Heart right ventricle (tissue), 16 donors: ENCODE measurements at regions not wholly inside any gene's neighbourhood (a gene's known extent, or its start where the extent isn't known, plus 50 kb on each side); places are given as distances from the start of the nearest gene placed in this dataset.

Source experiments
- ATAC-seq, 8 donors: fragments of 200-7000 bp; cut with Tn5 transposase; one replicate each; pipeline ENCODE4 v1.9.1; 2020; ENCODE audit warnings: mild to moderate bottlenecking in 8 of 8, moderate library complexity in 8 of 8, moderate number of reproducible peaks in 1 of 8
- DNase-seq, 2 donors: peaks; one replicate each; pipeline ENCODE4 v3.0.0-alpha.2; 2020
- H3K27ac ChIP-seq, 10 donors: fragments of 200-600 bp; sonication (generic) in 2 of 10; one replicate each; pipeline versions ENCODE4 v1.5.0 to v1.8.0; 2020 to 2022; ENCODE audit warnings: mild to moderate bottlenecking in 3 of 10
- H3K27me3 ChIP-seq, 7 donors: fragments of 200-600 bp; one replicate each; pipeline ENCODE4 v1.8.0; 2021 to 2022; ENCODE audit warnings: mild to moderate bottlenecking in 2 of 7
- H3K36me3 ChIP-seq, 9 donors: fragments of 200-600 bp; sonication (generic) in 1 of 9; one replicate each; pipeline versions ENCODE4 v1.5.0 to v1.8.0; 2020 to 2022; ENCODE audit warnings: mild to moderate bottlenecking in 2 of 9
- H3K4me1 ChIP-seq, 9 donors: fragments of 200-600 bp; sonication (generic) in 1 of 9; one replicate each; pipeline versions ENCODE4 v1.5.0 to v1.8.0; 2020 to 2022; ENCODE audit warnings: mild to moderate bottlenecking in 4 of 9
- H3K4me3 ChIP-seq, 10 donors: fragments of 200-600 bp; sonication (generic) in 2 of 10; one replicate each; pipeline versions ENCODE4 v1.5.0 to v1.8.0; 2020 to 2022; ENCODE audit warnings: mild to moderate bottlenecking in 7 of 10, moderate library complexity in 2 of 10
- H3K9me3 ChIP-seq, 11 donors: fragments of 200-600 bp in 10 of 11; sonication (generic) in 2 of 11; one replicate each; pipeline versions ENCODE4 v1.5.0 to v1.8.0; 2013 to 2022; ENCODE audit warnings: mild to moderate bottlenecking in 2 of 11, control low read depth in 1 of 11, moderate library complexity in 1 of 11
- CTCF ChIP-seq, 9 donors: fragments of 200-600 bp; sonication (generic) in 2 of 9; IDR thresholded peaks; one replicate each; pipeline versions ENCODE4 v1.5.0 to v1.8.0; 2021 to 2022; ENCODE audit warnings: antibody characterized with exemption in 9 of 9, mild to moderate bottlenecking in 5 of 9, moderate library complexity in 1 of 9
- WGBS, 2 donors: extraction: QIAGEN DNeasy Blood & Tissue Kit; methylation state at CpG; one replicate each; pipeline ENCODE4 v1.1.7; 2013; ENCODE audit warnings: inconsistent platforms in 1 of 2; 5-methylcytosine and 5-hydroxymethylcytosine counted together
- intact Hi-C, 10 donors: fragments of 100-400 bp; cut with DNase I; formaldehyde crosslinking; loops; one replicate each; pipeline versions ENCODE4 v1.11.1 to v1.14.2; 2022
- donor health status: Arrhythmogenic right ventricular cardiomyopathy.
- donor health status: ischemic (EF 13 %, LVEDD 7.1; RV severe dilation, severe dysfunction).
- donor health status: healthy with polysubstance abuse.
- donor health status: DM: no; HTN: yes; CAD: no.
- donor health status: DM: no; HTN: no; CAD: no.
- donor health status: ischemic (EF 25% LVEDD 6.9; RV normal size, moderate dysfunction).
- donor health status: ischemic (EF 25% LVEDD 5.7; RV mildly dilated, moderate dysfunction).
- donor health status: healthy.
- donor health status: DM: yes; HTN: yes; CAD: no.
- donor health status: Ischemic cardiomyopathy.
- donor health status: ischemic (EF 35%, LVEDD 5.7; RV mildly dilated, moderate dysfunction).
- donor health status: nonischemic (EF 11% LVEDD 7.7; RV severe dilation, severe dysfunction).
- donor health status: DM: yes; HTN: yes; CAD: no.
- donor health status: PGD.
- donor health status: ischemic (EF 29% LVEDD 5.4; RV normal size, mild dysfunction).
- donor health status: nonischemic (EF 23%, LVEDD 6.1; RV moderate dilation, normal function).

- no peaks in the 10 kb centered on the region for H3K4me1 ChIP-seq
- ATAC-seq, result no peak
These were observed 427.0 kb upstream of the KLF12 start for GRCh38 chr13:74561155-74561554.

GRCh38 chr13:74560325-74560724 lies 426.1 kb upstream of the KLF12 start:
- Histone ChIP-seq H3K9me3 (no peaks in the 10 kb centered on the region), H3K36me3 (no peaks in the 10 kb centered on the region), H3K27me3 (no peaks in the 10 kb centered on the region), H3K27ac (no peak overlapping the region), H3K4me1 (no peaks in the 10 kb centered on the region), H3K4me3 (no peak overlapping the region)
- 91 to 95% methylated on average over 4 of the region's 4 CpGs for WGBS, 2 donors
- ATAC-seq (no peak), DNase-seq (no peak)
- intact Hi-C loops, result loop anchor here in 1 of 10 donors (10.0 kb wide), 1 partner anchor 654 kb away; no protein-coding TSS in a partner anchor
- no peak for TF ChIP-seq CTCF (IDR thresholded peaks at IDR 0.05)

More at GRCh38 chr13:74561155-74561554, 427.0 kb upstream of the KLF12 start:
- H3K27ac ChIP-seq, result no peak overlapping the region
- no peaks in the 10 kb centered on the region for H3K36me3 ChIP-seq
- no peaks in the 10 kb centered on the region for H3K27me3 ChIP-seq
- intact Hi-C loops, result loop anchor here in 1 of 10 donors (10.0 kb wide), 1 partner anchor 654 kb away; no protein-coding TSS in a partner anchor
- H3K9me3 ChIP-seq, result no peaks in the 10 kb centered on the region
- no peak overlapping the region for H3K4me3 ChIP-seq
- DNase-seq, result no peak
- no peak for TF ChIP-seq CTCF (IDR thresholded peaks at IDR 0.05)

GRCh38 chr13:74557870-74558269 lies 423.7 kb upstream of the KLF12 start:
- intact Hi-C loops, result no loop called here
- ATAC-seq (no peak), DNase-seq (no peak)
- Histone ChIP-seq H3K9me3 (no peaks in the 10 kb centered on the region), H3K27ac (no peak overlapping the region), H3K4me3 (no peak overlapping the region), H3K27me3 (no peaks in the 10 kb centered on the region), H3K4me1 (no peaks in the 10 kb centered on the region), H3K36me3 (no peaks in the 10 kb centered on the region)
- 91 to 95% methylated on average over 1 of the region's 1 CpG for WGBS, 2 donors
- no peak for TF ChIP-seq CTCF (IDR thresholded peaks at IDR 0.05)

- Histone ChIP-seq H3K9me3 (no peaks in the 10 kb centered on the region), H3K27ac (no peak overlapping the region), H3K27me3 (no peaks in the 10 kb centered on the region), H3K4me1 (no peaks in the 10 kb centered on the region), H3K36me3 (no peaks in the 10 kb centered on the region), H3K4me3 (no peak overlapping the region)
- 88 to 89% methylated on average over 9 of the region's 9 CpGs for WGBS, 2 donors
- no peak for ATAC-seq
- DNase-seq, result no peak
- no peak for TF ChIP-seq CTCF (IDR thresholded peaks at IDR 0.05)
- intact Hi-C loops, result no loop called here
These were observed 421.6 kb upstream of the KLF12 start for GRCh38 chr13:74555651-74556420.
